ENCODE measurements at regions not wholly inside any gene's neighbourhood (a gene's known extent, or its start where the extent isn't known, plus 50 kb on each side); places are given as distances from the start of the nearest gene placed in this dataset.
A peak's percentile ranks its signal among the peaks of the same experiment; 100 is the strongest.

- DNase-seq (ENCODE audit: low read depth in 2 of 2): peak; percentile 44 to 62
- no peak overlapping the region for H3K4me3 ChIP-seq (replicated peaks in 1 of 2; ENCODE audit: low read depth in 2 of 2, low read length in 2 of 2)
- TF ChIP-seq, protein P1, sequence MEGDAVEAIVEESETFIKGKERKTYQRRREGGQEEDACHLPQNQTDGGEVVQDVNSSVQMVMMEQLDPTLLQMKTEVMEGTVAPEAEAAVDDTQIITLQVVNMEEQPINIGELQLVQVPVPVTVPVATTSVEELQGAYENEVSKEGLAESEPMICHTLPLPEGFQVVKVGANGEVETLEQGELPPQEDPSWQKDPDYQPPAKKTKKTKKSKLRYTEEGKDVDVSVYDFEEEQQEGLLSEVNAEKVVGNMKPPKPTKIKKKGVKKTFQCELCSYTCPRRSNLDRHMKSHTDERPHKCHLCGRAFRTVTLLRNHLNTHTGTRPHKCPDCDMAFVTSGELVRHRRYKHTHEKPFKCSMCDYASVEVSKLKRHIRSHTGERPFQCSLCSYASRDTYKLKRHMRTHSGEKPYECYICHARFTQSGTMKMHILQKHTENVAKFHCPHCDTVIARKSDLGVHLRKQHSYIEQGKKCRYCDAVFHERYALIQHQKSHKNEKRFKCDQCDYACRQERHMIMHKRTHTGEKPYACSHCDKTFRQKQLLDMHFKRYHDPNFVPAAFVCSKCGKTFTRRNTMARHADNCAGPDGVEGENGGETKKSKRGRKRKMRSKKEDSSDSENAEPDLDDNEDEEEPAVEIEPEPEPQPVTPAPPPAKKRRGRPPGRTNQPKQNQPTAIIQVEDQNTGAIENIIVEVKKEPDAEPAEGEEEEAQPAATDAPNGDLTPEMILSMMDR (IDR thresholded peaks at IDR 0.05; ENCODE audit: low read depth, low read length): peak; percentile 71
These were observed 90.4 kb upstream of the PDGFD start for GRCh38 chr11:104254347-104254746.

- H3K4me3 ChIP-seq (replicated peaks in 1 of 2; ENCODE audit: low read depth in 2 of 2, low read length in 2 of 2): no peak overlapping the region
- TF ChIP-seq, protein P1 (IDR thresholded peaks at IDR 0.05; ENCODE audit: low read depth, low read length): no peak
- no peak for DNase-seq (ENCODE audit: low read depth in 2 of 2)
These were observed 82.6 kb upstream of the PDGFD start for GRCh38 chr11:104246590-104246989.

DNA sequence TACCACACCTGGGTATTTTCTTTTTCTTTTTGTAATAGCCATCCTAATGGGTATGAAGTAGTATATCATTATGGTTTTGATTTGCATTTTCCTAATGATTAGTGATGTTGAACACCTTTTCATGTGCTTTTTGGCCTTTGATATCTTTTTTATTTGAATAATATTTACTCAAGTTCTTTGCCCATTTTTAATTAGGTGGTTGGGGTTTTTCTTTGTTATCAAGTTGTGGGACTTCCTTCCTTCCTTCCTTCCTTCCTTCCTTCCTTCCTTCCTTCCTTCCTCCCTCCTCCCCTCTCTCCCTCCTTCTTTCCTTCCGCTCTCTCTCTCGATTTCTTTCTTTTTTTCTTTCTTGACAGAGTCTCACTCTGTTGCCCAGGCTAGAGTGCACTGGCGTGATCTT lies 75.0 kb upstream of the PDGFD start:
- TF ChIP-seq, protein P1 (IDR thresholded peaks at IDR 0.05; ENCODE audit: low read depth, low read length): no peak
- no peak for DNase-seq (ENCODE audit: low read depth in 2 of 2)
- H3K4me3 ChIP-seq (replicated peaks in 1 of 2; ENCODE audit: low read depth in 2 of 2, low read length in 2 of 2): no peak overlapping the region

DNA sequence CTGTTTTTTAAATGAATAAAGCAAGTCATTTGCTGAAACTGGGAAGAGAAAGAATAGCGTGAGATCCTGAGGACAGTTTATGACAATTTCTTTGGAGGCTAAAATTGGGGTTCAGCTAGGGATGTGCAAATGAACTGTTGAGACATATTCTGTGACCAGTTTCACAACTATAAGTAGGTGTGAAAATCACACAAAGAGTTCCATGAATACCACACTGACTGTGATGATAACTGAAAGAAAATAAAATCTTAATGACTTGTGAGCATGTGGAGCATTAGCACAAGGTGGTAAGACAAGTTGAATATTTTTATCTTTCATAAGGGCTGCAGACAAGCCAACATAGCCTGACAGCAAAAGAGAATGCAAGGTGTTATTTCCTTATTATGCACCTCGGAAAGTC lies 61.1 kb upstream of the PDGFD start:
- TF ChIP-seq, protein P1 (IDR thresholded peaks at IDR 0.05; ENCODE audit: low read depth, low read length): no peak
- no peak overlapping the region for H3K4me3 ChIP-seq (replicated peaks in 1 of 2; ENCODE audit: low read depth in 2 of 2, low read length in 2 of 2)
- DNase-seq (ENCODE audit: low read depth in 2 of 2): no peak

DNA sequence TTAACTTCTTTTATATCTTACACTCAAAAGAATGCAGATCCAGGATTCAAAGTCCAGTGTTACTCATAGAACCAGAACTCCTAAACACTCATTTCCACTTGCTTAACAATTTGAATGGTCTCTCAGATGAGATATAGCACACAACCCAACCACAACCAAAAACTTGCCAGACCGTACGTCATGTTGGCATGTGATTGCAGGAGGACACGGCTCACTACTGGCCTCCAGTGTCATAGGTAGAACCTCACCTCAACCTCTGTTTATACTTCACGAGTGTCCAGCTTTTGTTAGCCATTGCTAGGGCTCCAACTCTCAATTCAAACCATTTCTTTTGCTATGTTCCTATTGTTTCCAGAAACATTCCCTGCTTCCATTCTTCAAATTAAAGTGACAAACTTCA lies 58.5 kb upstream of the PDGFD start:
- no peak for DNase-seq (ENCODE audit: low read depth in 2 of 2)
- TF ChIP-seq, protein P1 (IDR thresholded peaks at IDR 0.05; ENCODE audit: low read depth, low read length): no peak
- no peak overlapping the region for H3K4me3 ChIP-seq (replicated peaks in 1 of 2; ENCODE audit: low read depth in 2 of 2, low read length in 2 of 2)

- no peak overlapping the region for H3K4me3 ChIP-seq (replicated peaks in 1 of 2; ENCODE audit: low read depth in 2 of 2, low read length in 2 of 2)
- DNase-seq (ENCODE audit: low read depth in 2 of 2): no peak
- TF ChIP-seq, protein P1 (IDR thresholded peaks at IDR 0.05; ENCODE audit: low read depth, low read length): no peak
These were observed 57.5 kb upstream of the PDGFD start for GRCh38 chr11:104221455-104221854.

DNA sequence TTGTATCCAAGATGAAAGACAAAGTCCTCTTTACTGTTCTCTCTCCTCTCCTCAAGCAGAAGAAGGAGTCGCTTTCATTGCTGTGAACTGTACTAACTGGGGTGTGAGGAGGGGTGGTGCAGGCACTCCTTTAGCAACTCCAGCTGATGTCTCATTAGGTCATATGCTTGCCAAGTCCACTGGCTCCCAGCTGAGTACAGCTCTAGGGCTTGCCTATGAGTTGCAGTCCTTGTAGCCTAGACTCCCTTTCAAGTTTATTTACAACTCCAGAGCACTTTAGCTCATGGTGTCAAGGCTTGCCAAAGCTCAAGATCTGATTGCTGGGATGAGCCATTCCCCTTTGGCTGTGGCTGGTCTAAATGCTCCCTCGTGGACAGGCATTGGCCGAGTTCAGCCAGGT lies 55.1 kb upstream of the PDGFD start:
- TF ChIP-seq, protein P1 (IDR thresholded peaks at IDR 0.05; ENCODE audit: low read depth, low read length): no peak
- no peak overlapping the region for H3K4me3 ChIP-seq (replicated peaks in 1 of 2; ENCODE audit: low read depth in 2 of 2, low read length in 2 of 2)
- peak in 1 of 2 donors; percentile 7 for DNase-seq (ENCODE audit: low read depth in 2 of 2)
